Lower leg skin (tissue), 3 donors: ENCODE measurements at regions not wholly inside any gene's neighbourhood (a gene's known extent, or its start where the extent isn't known, plus 50 kb on each side); places are given as distances from the start of the nearest gene placed in this dataset.

ENCODE experiments used
- POLR2A ChIP-seq, 2 donors: fragments of 450-650 bp; IDR thresholded peaks; one replicate each; pipeline ENCODE4 v1.6.1; 2016 to 2017; ENCODE audit warnings: antibody characterized with exemption in 2 of 2, mild to moderate bottlenecking in 1 of 2, moderate library complexity in 1 of 2
- TF ChIP-seq, protein P1 (sequence below), 3 donors: fragments of 450-650 bp; IDR thresholded peaks; one replicate each; pipeline ENCODE4 v1.5.1; 2016; ENCODE audit warnings: antibody characterized with exemption in 3 of 3, mild to moderate bottlenecking in 3 of 3, moderate library complexity in 2 of 3

DNA sequence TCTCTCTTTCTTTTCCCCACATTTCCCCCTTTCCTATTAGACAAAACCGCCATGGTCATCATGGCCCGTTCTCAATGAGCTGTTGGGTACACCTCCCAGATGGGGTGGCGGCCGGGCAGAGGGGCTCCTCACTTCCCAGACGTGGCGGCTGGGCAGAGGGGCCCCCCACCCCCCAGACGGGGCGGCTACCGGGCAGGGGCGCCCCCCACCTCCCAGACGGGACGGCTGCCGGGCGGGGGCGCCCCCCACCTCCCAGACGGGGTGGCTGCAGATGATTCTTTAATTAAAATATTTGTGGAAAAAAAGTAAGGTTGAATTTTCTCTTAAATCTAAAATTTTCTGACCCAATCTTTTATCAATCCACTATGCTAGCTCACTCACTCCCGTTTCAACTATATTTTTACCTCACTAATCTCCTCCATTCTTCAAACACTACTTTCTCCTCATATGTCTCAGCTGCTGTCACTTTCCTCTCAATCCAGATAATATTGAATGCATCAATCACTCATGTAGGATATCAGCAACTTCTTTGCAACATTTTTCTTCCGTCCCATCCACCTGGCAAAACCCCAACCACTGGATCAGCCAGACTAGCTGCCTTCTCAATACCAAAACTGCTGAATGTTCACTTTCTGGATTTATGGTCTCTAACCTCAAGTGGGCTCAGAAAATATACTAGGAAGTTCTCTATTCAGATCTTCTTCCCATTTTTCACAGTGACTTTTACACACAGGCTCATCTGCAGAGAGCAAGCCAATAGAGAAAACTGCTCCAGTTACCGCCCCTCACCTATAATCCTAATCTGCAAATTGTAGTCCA, 81.1 kb upstream of the TRIM24 start:
- TF ChIP-seq, protein P1, sequence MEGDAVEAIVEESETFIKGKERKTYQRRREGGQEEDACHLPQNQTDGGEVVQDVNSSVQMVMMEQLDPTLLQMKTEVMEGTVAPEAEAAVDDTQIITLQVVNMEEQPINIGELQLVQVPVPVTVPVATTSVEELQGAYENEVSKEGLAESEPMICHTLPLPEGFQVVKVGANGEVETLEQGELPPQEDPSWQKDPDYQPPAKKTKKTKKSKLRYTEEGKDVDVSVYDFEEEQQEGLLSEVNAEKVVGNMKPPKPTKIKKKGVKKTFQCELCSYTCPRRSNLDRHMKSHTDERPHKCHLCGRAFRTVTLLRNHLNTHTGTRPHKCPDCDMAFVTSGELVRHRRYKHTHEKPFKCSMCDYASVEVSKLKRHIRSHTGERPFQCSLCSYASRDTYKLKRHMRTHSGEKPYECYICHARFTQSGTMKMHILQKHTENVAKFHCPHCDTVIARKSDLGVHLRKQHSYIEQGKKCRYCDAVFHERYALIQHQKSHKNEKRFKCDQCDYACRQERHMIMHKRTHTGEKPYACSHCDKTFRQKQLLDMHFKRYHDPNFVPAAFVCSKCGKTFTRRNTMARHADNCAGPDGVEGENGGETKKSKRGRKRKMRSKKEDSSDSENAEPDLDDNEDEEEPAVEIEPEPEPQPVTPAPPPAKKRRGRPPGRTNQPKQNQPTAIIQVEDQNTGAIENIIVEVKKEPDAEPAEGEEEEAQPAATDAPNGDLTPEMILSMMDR (IDR thresholded peaks at IDR 0.05) = no peak
- no peak for TF ChIP-seq POLR2A (IDR thresholded peaks at IDR 0.05)
